Fibroblast of villous mesenchyme (primary cell): ENCODE measurements at regions not wholly inside any gene's neighbourhood (a gene's known extent, or its start where the extent isn't known, plus 50 kb on each side); places are given as distances from the start of the nearest gene placed in this dataset.

ENCODE experiments used
- DNase-seq: peaks from one replicate; pipeline ENCODE4 v3.0.0-alpha.2; 2010; ENCODE audit warnings: low read depth
- H3K4me3 ChIP-seq: 2 replicates; pipeline ENCODE4 v1.5.1; 2011; ENCODE audit warnings: low read depth, mild to moderate bottlenecking, low read length
- TF ChIP-seq, protein P1 (sequence below): IDR thresholded peaks from 2 replicates; pipeline ENCODE4 v1.5.1; 2012; ENCODE audit warnings: low read depth, mild to moderate bottlenecking, low read length; ENCODE audit not compliant: insufficient read depth

DNA sequence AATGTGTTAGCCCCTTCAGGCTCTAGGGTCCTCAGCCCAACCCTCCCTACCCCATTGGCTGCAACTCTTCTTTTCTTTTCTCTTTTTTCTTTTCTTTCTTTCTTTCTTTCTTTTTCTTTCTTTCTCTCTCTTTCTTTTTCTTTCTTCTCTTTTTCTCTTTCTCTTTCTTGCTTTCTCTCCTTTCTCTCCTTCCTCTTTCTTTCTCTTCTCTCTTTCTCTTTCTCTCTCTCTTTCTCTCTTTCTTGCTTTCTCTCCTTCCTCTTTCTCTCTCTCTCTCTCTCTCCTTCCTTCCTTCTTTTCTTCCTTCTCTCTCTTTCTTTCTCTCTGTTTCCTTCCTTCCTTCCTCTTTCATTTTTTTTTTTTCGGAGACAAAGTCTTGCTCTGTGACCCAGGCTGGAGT, 458.9 kb downstream of the TYW1 start:
- H3K4me3 ChIP-seq, result no peak overlapping the region
- DNase-seq, result no peak
- TF ChIP-seq, protein P1, sequence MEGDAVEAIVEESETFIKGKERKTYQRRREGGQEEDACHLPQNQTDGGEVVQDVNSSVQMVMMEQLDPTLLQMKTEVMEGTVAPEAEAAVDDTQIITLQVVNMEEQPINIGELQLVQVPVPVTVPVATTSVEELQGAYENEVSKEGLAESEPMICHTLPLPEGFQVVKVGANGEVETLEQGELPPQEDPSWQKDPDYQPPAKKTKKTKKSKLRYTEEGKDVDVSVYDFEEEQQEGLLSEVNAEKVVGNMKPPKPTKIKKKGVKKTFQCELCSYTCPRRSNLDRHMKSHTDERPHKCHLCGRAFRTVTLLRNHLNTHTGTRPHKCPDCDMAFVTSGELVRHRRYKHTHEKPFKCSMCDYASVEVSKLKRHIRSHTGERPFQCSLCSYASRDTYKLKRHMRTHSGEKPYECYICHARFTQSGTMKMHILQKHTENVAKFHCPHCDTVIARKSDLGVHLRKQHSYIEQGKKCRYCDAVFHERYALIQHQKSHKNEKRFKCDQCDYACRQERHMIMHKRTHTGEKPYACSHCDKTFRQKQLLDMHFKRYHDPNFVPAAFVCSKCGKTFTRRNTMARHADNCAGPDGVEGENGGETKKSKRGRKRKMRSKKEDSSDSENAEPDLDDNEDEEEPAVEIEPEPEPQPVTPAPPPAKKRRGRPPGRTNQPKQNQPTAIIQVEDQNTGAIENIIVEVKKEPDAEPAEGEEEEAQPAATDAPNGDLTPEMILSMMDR, result no peak

DNA sequence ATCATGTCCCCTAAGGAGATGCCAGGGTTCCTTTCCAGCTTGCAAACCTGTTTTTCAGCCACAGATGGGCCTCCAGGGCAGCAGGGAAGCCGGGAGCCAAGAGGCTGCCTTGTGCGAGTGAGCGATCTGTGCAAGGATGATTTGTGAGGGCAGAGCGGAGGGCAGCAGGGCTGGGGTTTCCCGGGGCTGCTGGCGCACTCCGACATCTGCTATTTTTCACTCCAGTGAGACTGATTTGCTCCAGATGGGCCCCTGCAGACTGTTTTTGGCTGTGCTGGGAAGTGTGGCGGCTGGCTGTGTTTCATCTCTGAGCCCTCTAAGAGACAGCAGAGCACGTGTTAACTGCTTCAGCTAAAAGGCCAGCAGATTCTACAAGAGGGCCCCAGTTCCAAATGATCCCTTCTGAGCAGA, 466.2 kb downstream of the TYW1 start:
- TF ChIP-seq, protein P1, result no peak
- DNase-seq, result peak; percentile 1

DNA sequence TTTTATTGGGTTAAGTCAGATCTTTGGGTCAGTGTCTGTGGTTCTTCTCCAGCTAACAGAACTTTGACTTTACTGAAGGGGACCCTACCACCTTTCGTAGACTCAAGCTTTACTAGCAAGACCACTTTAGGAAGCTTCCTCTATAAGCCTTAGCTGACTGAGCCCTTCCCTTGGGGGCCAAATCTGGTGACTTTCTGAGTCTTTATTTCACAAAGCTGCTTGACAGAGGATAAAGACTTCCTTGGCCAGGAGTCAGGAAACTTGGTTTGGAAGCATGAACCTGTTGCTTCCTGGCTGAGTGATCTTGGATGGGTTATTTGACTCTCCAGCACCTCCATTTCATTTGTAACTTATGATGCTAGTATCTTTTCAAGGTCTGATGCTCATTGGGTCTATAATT, 466.7 kb downstream of the TYW1 start:
- DNase-seq, result no peak
- TF ChIP-seq, protein P1, result no peak
- no peak overlapping the region for H3K4me3 ChIP-seq

More for the DNA sequence above, 466.2 kb downstream of the TYW1 start:
- no peak overlapping the region for H3K4me3 ChIP-seq

DNA sequence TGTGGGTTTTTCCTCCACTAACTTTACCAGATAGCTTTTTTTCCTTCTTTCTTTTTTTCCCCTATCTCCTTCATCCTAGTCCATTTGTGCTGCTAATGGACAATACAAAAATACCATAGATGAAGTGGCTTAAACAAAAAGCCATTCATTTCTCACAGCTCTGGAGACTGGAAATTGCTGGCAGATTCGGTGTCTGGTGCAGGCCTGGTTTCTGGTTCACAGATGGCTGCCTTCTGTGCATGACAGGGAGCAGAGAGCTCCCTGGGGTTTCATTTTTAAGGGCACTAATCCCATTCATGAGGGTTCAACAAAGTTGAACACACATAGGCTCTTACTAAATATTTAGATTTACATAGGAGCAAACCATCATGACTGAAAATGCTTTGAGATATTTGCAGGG, 467.4 kb downstream of the TYW1 start:
- TF ChIP-seq, protein P1, result no peak
- H3K4me3 ChIP-seq, result no peak overlapping the region
- no peak for DNase-seq

DNA sequence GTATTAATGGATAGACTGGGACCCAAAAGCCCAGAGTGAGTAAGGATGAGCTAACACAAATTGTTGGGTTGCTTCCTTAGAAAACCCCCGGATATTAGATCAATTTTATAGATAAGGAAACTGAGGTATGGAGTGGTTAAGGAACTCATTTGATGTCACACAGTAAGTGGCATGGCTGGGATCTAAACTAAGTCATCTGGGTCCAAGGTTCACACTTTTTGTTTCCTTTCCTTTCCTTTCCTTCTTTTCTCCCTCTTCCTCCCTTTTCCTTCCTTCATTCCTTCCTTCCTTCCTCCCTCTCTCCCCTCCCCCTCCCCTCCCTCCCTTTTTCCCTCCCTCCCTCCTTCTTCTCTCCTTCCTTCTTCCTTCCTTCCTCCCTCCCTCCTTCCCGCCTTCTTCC, 469.5 kb downstream of the TYW1 start:
- TF ChIP-seq, protein P1, result no peak
- H3K4me3 ChIP-seq, result no peak overlapping the region
- DNase-seq, result no peak

DNA sequence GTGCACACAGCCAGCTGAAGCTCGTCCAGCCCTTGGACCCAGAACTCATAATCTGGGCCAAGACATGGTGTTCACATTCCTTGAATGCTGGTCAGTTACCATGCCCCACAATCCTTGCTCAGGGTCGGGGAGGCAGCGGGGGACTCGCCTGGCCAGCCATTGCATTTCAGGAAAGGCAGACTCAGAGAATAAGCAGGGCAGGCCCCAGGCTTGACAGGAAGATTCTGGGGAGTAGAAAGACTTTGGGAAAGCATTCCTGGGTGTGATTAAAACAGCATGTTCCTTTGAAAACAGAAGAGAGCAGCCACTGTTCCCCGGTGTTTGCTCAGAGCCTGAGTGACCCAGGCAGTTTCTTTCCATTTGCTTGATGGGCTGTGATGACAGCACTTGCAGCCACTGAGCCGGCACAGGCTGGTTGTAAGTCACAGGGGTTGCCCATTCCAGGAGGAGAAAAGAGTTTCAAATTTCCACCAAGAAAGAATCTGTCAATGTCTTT, 473.7 kb downstream of the TYW1 start:
- no peak overlapping the region for H3K4me3 ChIP-seq
- DNase-seq, result no peak
- TF ChIP-seq, protein P1, result no peak

DNA sequence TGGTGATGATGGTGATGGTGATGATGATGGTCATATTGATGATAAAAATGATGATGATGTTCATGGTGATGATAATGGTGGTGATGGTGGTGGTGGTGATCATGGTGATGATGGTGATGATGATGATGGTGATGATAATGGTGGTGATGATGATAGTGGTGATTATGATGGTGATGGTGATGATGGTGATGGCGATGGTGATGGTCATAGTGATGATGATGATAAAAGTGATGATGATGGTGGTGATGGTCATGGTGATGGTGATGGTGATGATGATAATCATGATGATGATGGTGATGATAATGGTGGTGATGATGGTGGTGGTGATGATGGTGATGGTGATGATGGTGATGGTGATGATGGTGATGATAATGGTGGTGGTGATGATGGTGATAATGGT, 478.7 kb downstream of the TYW1 start:
- TF ChIP-seq, protein P1, result no peak
- no peak for DNase-seq
- no peak overlapping the region for H3K4me3 ChIP-seq
